DND-41 (cell line): ENCODE measurements at regions not wholly inside any gene's neighbourhood (a gene's known extent, or its start where the extent isn't known, plus 50 kb on each side); places are given as distances from the start of the nearest gene placed in this dataset.

Source experiments
- ATAC-seq: fragments of 200-7000 bp; cut with Tn5 transposase; 3 replicates; pipeline ENCODE4 v1.9.1; 2021; ENCODE audit warnings: low read depth; ENCODE audit not compliant: insufficient read depth
- DNase-seq: peaks from one replicate; pipeline ENCODE4 v3.0.0-alpha.2; 2020
- H2AFZ ChIP-seq: 2 replicates; pipeline ENCODE4 v1.6.0; 2012; ENCODE audit warnings: low read depth, low read length
- H3K27ac ChIP-seq: 2 replicates; pipeline ENCODE4 v1.5.1; 2012; ENCODE audit warnings: low read length, inconsistent platforms
- H3K27me3 ChIP-seq: fragments of 200-600 bp; sonication (generic); 2 replicates; pipeline ENCODE4 v1.6.0; 2012; ENCODE audit warnings: low read length, mild to moderate bottlenecking, inconsistent platforms; ENCODE audit not compliant: insufficient read depth, poor library complexity
- H3K36me3 ChIP-seq: 2 replicates; pipeline ENCODE4 v1.5.1; 2012; ENCODE audit warnings: low read length, inconsistent platforms; ENCODE audit not compliant: insufficient read depth
- H3K4me1 ChIP-seq: 2 replicates; pipeline ENCODE4 v1.5.1; 2012; ENCODE audit warnings: mild to moderate bottlenecking, low read length; ENCODE audit not compliant: insufficient read depth
- H3K4me2 ChIP-seq: 2 replicates; pipeline ENCODE4 v1.6.0; 2012; ENCODE audit warnings: mild to moderate bottlenecking, moderate library complexity, low read length, inconsistent platforms; ENCODE audit not compliant: insufficient read depth
- H3K4me3 ChIP-seq, 2 experiments: fragments of 200-600 bp in 1 of 2; shearing (Covaris generic) in 1 of 2; 2 replicates each; pipeline ENCODE4 v1.5.1; 2012 to 2016; ENCODE audit warnings: inconsistent platforms in 2 of 2, low read length in 2 of 2, mild to moderate bottlenecking in 2 of 2, low read depth in 1 of 2, moderate library complexity in 1 of 2
- H3K79me2 ChIP-seq: 2 replicates; pipeline ENCODE4 v1.6.0; 2012; ENCODE audit warnings: low read length, inconsistent platforms; ENCODE audit not compliant: insufficient read depth
- H3K9ac ChIP-seq: 2 replicates; pipeline ENCODE4 v1.6.0; 2012; ENCODE audit warnings: low read depth, mild to moderate bottlenecking, inconsistent platforms, low read length, moderate library complexity
- H3K9me3 ChIP-seq: 2 replicates; pipeline ENCODE4 v1.5.1; 2012; ENCODE audit warnings: low read length, moderate library complexity, mild to moderate bottlenecking, inconsistent platforms; ENCODE audit not compliant: insufficient read depth, severe bottlenecking
- H4K20me1 ChIP-seq: 2 replicates; pipeline ENCODE4 v1.6.0; 2012; ENCODE audit warnings: low read length; ENCODE audit not compliant: insufficient read depth
- EZH2 ChIP-seq: IDR thresholded peaks from 3 replicates; pipeline ENCODE4 v1.6.1; 2012; ENCODE audit warnings: borderline replicate concordance, low read depth, mild to moderate bottlenecking, moderate library complexity, low read length, inconsistent platforms; ENCODE audit not compliant: severe bottlenecking
- TF ChIP-seq, protein P1 (sequence below): IDR thresholded peaks from 2 replicates; pipeline ENCODE4 v1.5.1; 2012; ENCODE audit warnings: borderline replicate concordance, low read length, moderate library complexity, mild to moderate bottlenecking; ENCODE audit not compliant: poor library complexity, severe bottlenecking; ENCODE audit errors: extremely low read depth

DNA sequence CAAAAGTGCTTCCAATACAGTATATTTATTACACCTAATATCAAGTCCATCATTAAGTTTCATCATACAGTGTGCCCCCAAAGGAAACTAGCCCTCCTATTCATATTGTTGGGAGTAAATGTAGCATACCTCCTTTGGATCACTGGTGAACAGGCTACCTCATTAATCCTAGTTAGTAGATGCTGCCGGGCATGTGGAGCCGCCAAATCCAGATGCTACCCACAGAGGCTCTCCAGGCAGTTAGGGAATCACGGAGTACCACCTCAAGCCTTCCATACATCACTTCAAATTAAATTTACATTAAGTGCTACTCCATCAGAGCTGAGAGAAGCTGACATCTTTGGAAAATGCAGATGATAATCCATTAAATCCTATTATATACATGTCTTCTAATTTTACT lies 121.7 kb upstream of the FOXD3 start:
- H3K27ac ChIP-seq = no peak overlapping the region
- no peaks in the 10 kb centered on the region for H3K79me2 ChIP-seq
- no peaks in the 10 kb centered on the region for H3K4me1 ChIP-seq
- H2AFZ ChIP-seq = no peak overlapping the region
- no peaks in the 10 kb centered on the region for H4K20me1 ChIP-seq
- H3K9ac ChIP-seq = no peak overlapping the region
- no peak overlapping the region for H3K4me3 ChIP-seq
- no peaks in the 10 kb centered on the region for H3K36me3 ChIP-seq
- DNase-seq (no peak), ATAC-seq (no peak)
- H3K27me3 ChIP-seq = peaks cover 14% of the 10 kb centered on the region
- no peak for TF ChIP-seq EZH2
- TF ChIP-seq, protein P1, sequence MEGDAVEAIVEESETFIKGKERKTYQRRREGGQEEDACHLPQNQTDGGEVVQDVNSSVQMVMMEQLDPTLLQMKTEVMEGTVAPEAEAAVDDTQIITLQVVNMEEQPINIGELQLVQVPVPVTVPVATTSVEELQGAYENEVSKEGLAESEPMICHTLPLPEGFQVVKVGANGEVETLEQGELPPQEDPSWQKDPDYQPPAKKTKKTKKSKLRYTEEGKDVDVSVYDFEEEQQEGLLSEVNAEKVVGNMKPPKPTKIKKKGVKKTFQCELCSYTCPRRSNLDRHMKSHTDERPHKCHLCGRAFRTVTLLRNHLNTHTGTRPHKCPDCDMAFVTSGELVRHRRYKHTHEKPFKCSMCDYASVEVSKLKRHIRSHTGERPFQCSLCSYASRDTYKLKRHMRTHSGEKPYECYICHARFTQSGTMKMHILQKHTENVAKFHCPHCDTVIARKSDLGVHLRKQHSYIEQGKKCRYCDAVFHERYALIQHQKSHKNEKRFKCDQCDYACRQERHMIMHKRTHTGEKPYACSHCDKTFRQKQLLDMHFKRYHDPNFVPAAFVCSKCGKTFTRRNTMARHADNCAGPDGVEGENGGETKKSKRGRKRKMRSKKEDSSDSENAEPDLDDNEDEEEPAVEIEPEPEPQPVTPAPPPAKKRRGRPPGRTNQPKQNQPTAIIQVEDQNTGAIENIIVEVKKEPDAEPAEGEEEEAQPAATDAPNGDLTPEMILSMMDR = no peak
- no peaks in the 10 kb centered on the region for H3K9me3 ChIP-seq
- no peak overlapping the region for H3K4me2 ChIP-seq

DNA sequence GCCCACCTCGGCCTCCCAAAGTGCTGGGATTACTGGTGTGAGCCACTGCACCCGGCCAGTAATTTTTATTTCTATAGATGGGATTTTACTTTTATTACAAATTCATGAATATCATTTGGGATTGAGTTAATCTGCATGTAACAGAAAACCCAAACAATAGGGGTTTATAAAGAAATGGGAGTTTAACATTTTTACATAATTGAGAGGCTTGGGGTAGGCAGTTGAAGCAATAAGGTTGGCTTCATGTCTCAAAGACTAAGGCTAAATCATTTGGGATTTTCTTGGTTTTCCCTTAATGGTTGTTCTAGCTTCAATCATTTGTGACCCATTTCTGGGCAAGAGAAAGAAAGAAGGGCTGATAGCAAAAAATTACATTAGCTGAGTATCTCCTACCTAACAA lies 118.7 kb upstream of the FOXD3 start:
- no peak overlapping the region for H3K27ac ChIP-seq
- ATAC-seq (no peak), DNase-seq (no peak)
- TF ChIP-seq, protein P1 = no peak
- TF ChIP-seq EZH2 = no peak
- no peaks in the 10 kb centered on the region for H4K20me1 ChIP-seq
- H3K27me3 ChIP-seq = peaks cover 6% of the 10 kb centered on the region
- no peaks in the 10 kb centered on the region for H3K4me1 ChIP-seq
- H3K79me2 ChIP-seq = no peaks in the 10 kb centered on the region
- H3K9ac ChIP-seq = no peak overlapping the region
- no peaks in the 10 kb centered on the region for H3K9me3 ChIP-seq
- H3K4me2 ChIP-seq = no peak overlapping the region
- no peaks in the 10 kb centered on the region for H3K36me3 ChIP-seq
- no peak overlapping the region for H3K4me3 ChIP-seq
- no peak overlapping the region for H2AFZ ChIP-seq

DNA sequence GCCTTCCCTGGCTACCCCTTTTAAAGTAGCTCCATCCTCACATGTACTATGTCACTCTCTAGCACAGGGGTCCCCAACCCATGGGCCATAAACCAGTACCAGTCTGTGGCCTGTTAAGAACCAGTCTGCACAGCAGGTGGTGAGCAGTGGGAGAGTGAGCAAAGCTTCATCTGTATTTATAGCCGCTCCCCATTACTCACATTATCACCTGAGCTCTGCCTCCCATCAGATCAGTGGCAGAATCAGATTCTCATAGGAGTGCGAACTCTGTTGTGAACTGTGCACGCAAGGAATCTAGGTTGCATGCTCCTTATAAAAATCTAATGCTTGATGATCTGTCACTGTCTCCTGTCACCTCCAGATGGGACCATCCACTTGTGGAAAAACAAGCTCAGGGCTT lies 116.6 kb upstream of the FOXD3 start:
- H4K20me1 ChIP-seq = no peaks in the 10 kb centered on the region
- H3K27ac ChIP-seq = no peak overlapping the region
- no peak for TF ChIP-seq EZH2
- TF ChIP-seq, protein P1 = no peak
- H3K9me3 ChIP-seq = no peaks in the 10 kb centered on the region
- no peaks in the 10 kb centered on the region for H3K79me2 ChIP-seq
- no peaks in the 10 kb centered on the region for H3K4me1 ChIP-seq
- H3K4me3 ChIP-seq = no peak overlapping the region
- H3K4me2 ChIP-seq = no peak overlapping the region
- ATAC-seq (no peak), DNase-seq (no peak)
- no peak overlapping the region for H3K9ac ChIP-seq
- no peaks in the 10 kb centered on the region for H3K27me3 ChIP-seq
- no peak overlapping the region for H2AFZ ChIP-seq
- H3K36me3 ChIP-seq = no peaks in the 10 kb centered on the region

DNA sequence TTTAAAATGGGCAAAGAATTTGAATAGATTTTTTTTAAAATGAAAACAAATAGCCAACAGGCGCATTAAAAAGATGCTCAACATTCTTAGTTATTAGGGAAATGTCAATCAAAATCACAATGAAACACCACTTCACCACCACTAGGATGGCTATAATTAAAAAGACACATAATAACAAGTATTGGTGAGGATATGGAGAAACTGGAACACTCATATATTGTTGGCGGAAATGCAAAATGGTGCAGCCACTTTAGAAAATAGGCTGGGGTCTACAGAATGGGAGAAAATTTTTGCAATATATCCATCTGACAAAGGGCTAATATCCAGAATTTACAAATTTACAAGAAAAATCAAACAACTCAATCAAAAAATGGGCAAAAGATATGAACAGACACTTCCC lies 107.8 kb upstream of the FOXD3 start:
- Histone ChIP-seq H3K36me3 (no peaks in the 10 kb centered on the region), H3K9me3 (no peaks in the 10 kb centered on the region), H3K4me3 (no peak overlapping the region), H2AFZ (no peak overlapping the region), H3K27me3 (no peaks in the 10 kb centered on the region), H3K4me1 (no peaks in the 10 kb centered on the region), H3K79me2 (no peaks in the 10 kb centered on the region), H4K20me1 (no peaks in the 10 kb centered on the region), H3K4me2 (no peak overlapping the region), H3K9ac (no peak overlapping the region), H3K27ac (no peak overlapping the region)
- TF ChIP-seq, protein P1 = no peak
- no peak for TF ChIP-seq EZH2
- DNase-seq (no peak), ATAC-seq (no peak)
